ENCODE measurements at regions not wholly inside any gene's neighbourhood (a gene's known extent, or its start where the extent isn't known, plus 50 kb on each side); places are given as distances from the start of the nearest gene placed in this dataset.

DNA sequence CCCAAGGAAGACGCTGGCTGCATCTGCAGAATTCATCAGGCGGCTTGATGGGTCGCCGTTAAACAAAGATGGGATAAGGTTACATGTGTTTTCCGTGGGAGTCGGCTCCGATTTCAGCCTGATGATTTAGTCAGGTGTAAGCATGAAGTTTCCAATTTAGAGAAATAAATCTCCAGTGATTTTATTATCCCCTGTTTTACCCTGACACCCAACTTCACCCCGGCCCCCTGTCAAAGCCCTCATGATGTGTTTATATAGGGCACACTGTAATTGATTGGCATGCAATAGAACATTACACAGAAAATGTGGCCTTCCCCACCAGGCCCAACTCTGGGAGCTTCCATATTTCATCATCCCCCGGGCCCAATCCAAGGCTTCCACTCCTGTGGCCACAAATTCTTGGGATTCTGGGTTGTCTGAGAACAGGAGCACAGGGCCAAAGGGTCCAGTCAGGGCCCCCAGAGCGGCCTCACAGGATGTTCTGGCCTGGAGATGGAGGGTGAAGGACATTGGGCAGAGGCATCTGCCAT is 72.5 kb downstream of the FOXD2 start:
- Mint-ChIP-seq H3K27ac (ENCODE audit: unreplicated experiment) (no peak overlapping the region), H3K4me1 (ENCODE audit: unreplicated experiment) (no peaks in the 10 kb centered on the region), H3K9me3 (ENCODE audit: unreplicated experiment) (no peaks in the 10 kb centered on the region), H3K27me3 (ENCODE audit: unreplicated experiment) (peaks cover 9% of the 10 kb centered on the region), H3K4me3 (ENCODE audit: unreplicated experiment) (no peak overlapping the region), H3K36me3 (ENCODE audit: low read depth, unreplicated experiment) (no peaks in the 10 kb centered on the region)
- no peak for DNase-seq (ENCODE audit: low spot score)
- TF ChIP-seq, protein P1, sequence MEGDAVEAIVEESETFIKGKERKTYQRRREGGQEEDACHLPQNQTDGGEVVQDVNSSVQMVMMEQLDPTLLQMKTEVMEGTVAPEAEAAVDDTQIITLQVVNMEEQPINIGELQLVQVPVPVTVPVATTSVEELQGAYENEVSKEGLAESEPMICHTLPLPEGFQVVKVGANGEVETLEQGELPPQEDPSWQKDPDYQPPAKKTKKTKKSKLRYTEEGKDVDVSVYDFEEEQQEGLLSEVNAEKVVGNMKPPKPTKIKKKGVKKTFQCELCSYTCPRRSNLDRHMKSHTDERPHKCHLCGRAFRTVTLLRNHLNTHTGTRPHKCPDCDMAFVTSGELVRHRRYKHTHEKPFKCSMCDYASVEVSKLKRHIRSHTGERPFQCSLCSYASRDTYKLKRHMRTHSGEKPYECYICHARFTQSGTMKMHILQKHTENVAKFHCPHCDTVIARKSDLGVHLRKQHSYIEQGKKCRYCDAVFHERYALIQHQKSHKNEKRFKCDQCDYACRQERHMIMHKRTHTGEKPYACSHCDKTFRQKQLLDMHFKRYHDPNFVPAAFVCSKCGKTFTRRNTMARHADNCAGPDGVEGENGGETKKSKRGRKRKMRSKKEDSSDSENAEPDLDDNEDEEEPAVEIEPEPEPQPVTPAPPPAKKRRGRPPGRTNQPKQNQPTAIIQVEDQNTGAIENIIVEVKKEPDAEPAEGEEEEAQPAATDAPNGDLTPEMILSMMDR (IDR thresholded peaks at IDR 0.05; ENCODE audit: unreplicated experiment), result no peak

DNA sequence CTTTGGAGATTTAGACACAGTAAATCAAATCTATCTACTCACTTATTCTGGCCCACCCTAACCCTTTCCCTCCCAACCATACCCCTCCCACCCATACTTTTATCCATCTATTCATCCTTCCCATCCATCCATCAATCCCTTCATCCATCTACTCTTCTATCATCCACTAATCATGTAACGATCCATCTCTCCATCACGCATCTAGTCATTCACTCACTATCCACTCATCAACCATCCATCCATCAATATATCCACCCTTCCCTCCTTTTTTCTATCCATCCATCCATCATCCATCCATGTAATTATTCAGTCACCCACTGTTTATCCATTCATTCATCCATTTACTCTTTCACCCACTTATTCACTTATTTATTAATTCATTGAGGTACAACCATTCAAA is 74.0 kb downstream of the FOXD2 start:
- no peak for DNase-seq (ENCODE audit: low spot score)
- Mint-ChIP-seq H3K27ac (ENCODE audit: unreplicated experiment) (no peak overlapping the region), H3K27me3 (ENCODE audit: unreplicated experiment) (peaks cover 11% of the 10 kb centered on the region), H3K36me3 (ENCODE audit: low read depth, unreplicated experiment) (no peaks in the 10 kb centered on the region), H3K9me3 (ENCODE audit: unreplicated experiment) (no peaks in the 10 kb centered on the region), H3K4me1 (ENCODE audit: unreplicated experiment) (no peaks in the 10 kb centered on the region), H3K4me3 (ENCODE audit: unreplicated experiment) (no peak overlapping the region)
- TF ChIP-seq, protein P1 (IDR thresholded peaks at IDR 0.05; ENCODE audit: unreplicated experiment), result no peak

DNA sequence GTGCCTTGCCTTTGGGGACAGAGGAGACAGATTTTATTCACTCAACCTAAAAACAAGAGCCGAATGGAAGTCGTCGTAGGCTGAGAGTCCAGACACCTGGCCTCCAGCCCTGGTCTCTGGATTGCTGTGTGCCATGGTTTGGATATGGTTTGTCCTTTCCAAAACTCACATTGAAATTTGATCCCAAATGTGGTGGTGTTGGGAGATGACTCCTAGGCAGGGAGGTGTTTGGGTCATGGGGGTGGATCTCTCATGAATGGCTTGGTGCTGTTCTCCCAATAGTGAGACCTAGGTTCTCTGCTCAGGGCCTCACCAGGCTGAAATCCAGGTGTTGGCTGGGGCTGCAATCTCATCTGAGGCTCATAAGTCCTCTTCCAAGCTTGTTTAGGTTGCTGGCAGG is 75.5 kb downstream of the FOXD2 start:
- Mint-ChIP-seq H3K4me1 (ENCODE audit: unreplicated experiment) (no peaks in the 10 kb centered on the region), H3K27me3 (ENCODE audit: unreplicated experiment) (peaks cover 8% of the 10 kb centered on the region), H3K27ac (ENCODE audit: unreplicated experiment) (no peak overlapping the region), H3K9me3 (ENCODE audit: unreplicated experiment) (no peaks in the 10 kb centered on the region), H3K36me3 (ENCODE audit: low read depth, unreplicated experiment) (no peaks in the 10 kb centered on the region), H3K4me3 (ENCODE audit: unreplicated experiment) (no peak overlapping the region)
- TF ChIP-seq, protein P1 (IDR thresholded peaks at IDR 0.05; ENCODE audit: unreplicated experiment), result no peak
- DNase-seq (ENCODE audit: low spot score), result no peak

DNA sequence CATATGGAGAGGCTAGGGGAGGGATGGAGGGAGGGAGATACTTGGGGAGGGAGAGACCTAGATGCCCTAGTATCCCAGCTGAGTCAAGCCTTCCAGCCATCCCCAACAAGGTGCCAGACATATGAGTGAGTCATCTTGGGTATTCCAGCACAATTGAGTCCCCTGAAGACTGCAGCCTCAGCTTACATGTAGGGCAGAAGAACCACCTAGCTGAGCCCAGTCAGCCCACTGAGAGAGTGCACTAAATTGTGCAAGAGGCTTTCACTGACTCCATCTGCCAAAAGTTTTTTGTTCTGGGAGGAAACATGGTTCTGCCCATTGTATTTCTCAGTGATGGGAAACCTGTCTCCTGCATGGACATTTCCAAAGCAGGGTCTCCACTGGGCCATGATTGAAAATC is 76.4 kb downstream of the FOXD2 start:
- no peaks in the 10 kb centered on the region for H3K4me1 Mint-ChIP-seq (ENCODE audit: unreplicated experiment)
- TF ChIP-seq, protein P1 (IDR thresholded peaks at IDR 0.05; ENCODE audit: unreplicated experiment), result no peak
- H3K4me3 Mint-ChIP-seq (ENCODE audit: unreplicated experiment), result no peak overlapping the region
- H3K36me3 Mint-ChIP-seq (ENCODE audit: low read depth, unreplicated experiment), result no peaks in the 10 kb centered on the region
- DNase-seq (ENCODE audit: low spot score), result no peak
- no peaks in the 10 kb centered on the region for H3K9me3 Mint-ChIP-seq (ENCODE audit: unreplicated experiment)
- H3K27me3 Mint-ChIP-seq (ENCODE audit: unreplicated experiment), result peaks cover 7% of the 10 kb centered on the region
- no peak overlapping the region for H3K27ac Mint-ChIP-seq (ENCODE audit: unreplicated experiment)

DNA sequence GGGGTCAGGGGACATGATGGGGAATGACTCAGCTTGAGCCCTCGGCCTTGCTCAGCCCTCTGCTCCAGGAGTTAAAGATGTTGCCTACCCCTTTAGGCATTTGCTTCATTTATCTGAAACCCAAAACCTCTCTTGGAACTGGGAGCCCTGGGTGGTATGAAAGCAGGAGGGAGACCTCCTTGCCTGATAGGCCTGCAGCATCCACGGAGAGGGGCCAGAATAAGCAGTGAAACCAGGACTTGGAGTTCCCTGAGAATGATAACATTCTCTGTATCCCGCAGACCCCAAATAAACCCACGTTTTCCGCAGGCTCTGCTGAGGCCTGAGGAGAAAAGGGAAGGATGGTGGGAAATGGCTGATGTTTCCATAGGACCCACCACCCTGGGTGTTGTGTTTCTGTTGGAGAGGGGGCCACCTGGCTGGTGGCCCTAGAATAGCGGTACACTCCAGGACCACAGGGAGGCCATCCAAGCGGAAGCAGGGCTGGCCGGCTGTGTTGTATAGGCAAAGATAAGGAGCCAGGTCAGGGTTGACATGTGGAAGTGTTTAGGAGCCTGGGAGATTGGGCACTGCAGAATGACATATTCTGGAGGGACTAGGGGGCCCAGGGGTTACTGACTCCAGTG is 77.4 kb downstream of the FOXD2 start:
- no peak overlapping the region for H3K27ac Mint-ChIP-seq (ENCODE audit: unreplicated experiment)
- no peaks in the 10 kb centered on the region for H3K36me3 Mint-ChIP-seq (ENCODE audit: low read depth, unreplicated experiment)
- H3K9me3 Mint-ChIP-seq (ENCODE audit: unreplicated experiment), result no peaks in the 10 kb centered on the region
- no peaks in the 10 kb centered on the region for H3K4me1 Mint-ChIP-seq (ENCODE audit: unreplicated experiment)
- H3K4me3 Mint-ChIP-seq (ENCODE audit: unreplicated experiment), result no peak overlapping the region
- TF ChIP-seq, protein P1 (IDR thresholded peaks at IDR 0.05; ENCODE audit: unreplicated experiment), result no peak
- peaks cover 8% of the 10 kb centered on the region for H3K27me3 Mint-ChIP-seq (ENCODE audit: unreplicated experiment)
- no peak for DNase-seq (ENCODE audit: low spot score)
